Heart left ventricle (tissue), 16 donors: ENCODE measurements at regions not wholly inside any gene's neighbourhood (a gene's known extent, or its start where the extent isn't known, plus 50 kb on each side); places are given as distances from the start of the nearest gene placed in this dataset.
"Not testable (repeated sequence)": the region's sequence is repeated elsewhere in the genome, so short reads cannot be mapped to it uniquely, and the experiment has no call there.

ENCODE experiments used
- ATAC-seq, 4 donors: fragments of 200-7000 bp; cut with Tn5 transposase; one replicate each; pipeline ENCODE4 v1.9.1; 2020 to 2022; ENCODE audit warnings: moderate library complexity in 4 of 4, mild to moderate bottlenecking in 3 of 4, moderate number of reproducible peaks in 1 of 4
- DNase-seq, 5 donors: peaks; one replicate each; pipeline ENCODE4 v3.0.0-alpha.2; 2020
- H3K27ac ChIP-seq, 12 donors: fragments of 200-600 bp; sonication (generic) in 4 of 12; one replicate each; pipeline versions ENCODE4 v1.5.0 to v1.8.0; 2016 to 2022; ENCODE audit warnings: mild to moderate bottlenecking in 2 of 12
- H3K27me3 ChIP-seq, 9 donors: fragments of 200-600 bp; sonication (generic) in 2 of 9; one replicate each; pipeline versions ENCODE4 v1.5.1 to v1.8.0; 2016 to 2022; ENCODE audit warnings: mild to moderate bottlenecking in 3 of 9
- H3K36me3 ChIP-seq, 9 donors: fragments of 200-600 bp; sonication (generic) in 2 of 9; one replicate each; pipeline versions ENCODE4 v1.5.0 to v1.8.0; 2018 to 2022; ENCODE audit warnings: mild to moderate bottlenecking in 2 of 9
- H3K4me1 ChIP-seq, 12 donors: fragments of 200-600 bp; sonication (generic) in 4 of 12; one replicate each; pipeline versions ENCODE4 v1.5.0 to v1.8.0; 2016 to 2022; ENCODE audit warnings: mild to moderate bottlenecking in 3 of 12
- H3K4me3 ChIP-seq, 12 donors: fragments of 200-600 bp; sonication (generic) in 4 of 12; one replicate each; pipeline versions ENCODE4 v1.5.0 to v1.8.0; 2017 to 2022; ENCODE audit warnings: mild to moderate bottlenecking in 9 of 12, moderate library complexity in 4 of 12
- H3K9me3 ChIP-seq, 12 donors: fragments of 200-600 bp; sonication (generic) in 4 of 12; one replicate each; pipeline versions ENCODE4 v1.5.0 to v1.8.0; 2016 to 2022; ENCODE audit warnings: mild to moderate bottlenecking in 1 of 12
- POLR2A ChIP-seq, 2 donors: fragments of 450-650 bp; IDR thresholded peaks; one replicate each; pipeline ENCODE4 v1.6.1; 2017; ENCODE audit warnings: antibody characterized with exemption in 2 of 2, mild to moderate bottlenecking in 2 of 2, moderate library complexity in 2 of 2
- WGBS, 4 donors: extraction: QIAGEN DNeasy Blood & Tissue Kit in 2 of 4; methylation state at CpG; one replicate each; pipeline versions ENCODE4 v1.1.5 to v1.1.7; 2013 to 2018; 5-methylcytosine and 5-hydroxymethylcytosine counted together
- intact Hi-C, 10 donors: fragments of 100-400 bp; cut with DNase I; formaldehyde crosslinking; loops; one replicate each; pipeline versions ENCODE4 v1.11.1 to v1.14.2; 2022
- TF ChIP-seq, protein P1 (sequence below), 12 donors: fragments of 200-600 bp; sonication (generic) in 4 of 12; IDR thresholded peaks; one replicate each; pipeline versions ENCODE4 v1.5.0 to v1.8.0; 2018 to 2022; ENCODE audit warnings: antibody characterized with exemption in 12 of 12, mild to moderate bottlenecking in 5 of 12
- donor health status: ischemic (EF 13 %, LVEDD 7.1; RV severe dilation, severe dysfunction).
- donor health status: healthy with polysubstance abuse.
- donor health status: DM: no; HTN: yes; CAD: no.
- donor health status: DM: no; HTN: no; CAD: no.
- donor health status: ischemic (EF 25% LVEDD 6.9; RV normal size, moderate dysfunction).
- donor health status: ischemic (EF 25% LVEDD 5.7; RV mildly dilated, moderate dysfunction).
- donor health status: healthy.
- donor health status: DM: yes; HTN: yes; CAD: no.
- donor health status: ischemic (EF 35%, LVEDD 5.7; RV mildly dilated, moderate dysfunction).
- donor health status: nonischemic (EF 11% LVEDD 7.7; RV severe dilation, severe dysfunction).
- donor health status: DM: yes; HTN: yes; CAD: no.
- donor health status: PGD.
- donor health status: ischemic (EF 29% LVEDD 5.4; RV normal size, mild dysfunction).
- donor health status: nonischemic (EF 23%, LVEDD 6.1; RV moderate dilation, normal function).

DNA sequence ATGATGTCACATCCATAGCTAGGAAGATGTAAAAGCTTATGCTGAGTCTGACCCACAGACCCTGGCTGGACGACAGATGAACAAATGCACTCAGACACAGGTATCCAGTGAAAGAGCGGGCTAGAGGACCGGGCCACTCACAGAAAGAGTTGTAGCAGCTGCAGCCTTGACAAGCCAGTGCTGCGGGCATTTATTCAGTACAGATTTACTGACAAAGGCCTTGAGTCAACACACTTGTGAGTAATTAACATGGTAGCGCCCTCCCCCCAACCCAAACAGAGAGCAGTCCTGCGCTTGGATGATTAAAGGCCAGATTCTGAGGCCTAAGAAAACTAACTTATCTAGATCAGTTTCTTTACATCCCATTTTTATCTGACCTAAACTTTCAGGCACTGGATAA is 244.6 kb downstream of the SPANXN4 start:
- ATAC-seq (no peak), DNase-seq (no peak)
- 57 to 83% (median 76%) methylated on average over 6 of the region's 6 CpGs for WGBS, 4 donors
- intact Hi-C loops, result no loop called here
- TF ChIP-seq, protein P1, sequence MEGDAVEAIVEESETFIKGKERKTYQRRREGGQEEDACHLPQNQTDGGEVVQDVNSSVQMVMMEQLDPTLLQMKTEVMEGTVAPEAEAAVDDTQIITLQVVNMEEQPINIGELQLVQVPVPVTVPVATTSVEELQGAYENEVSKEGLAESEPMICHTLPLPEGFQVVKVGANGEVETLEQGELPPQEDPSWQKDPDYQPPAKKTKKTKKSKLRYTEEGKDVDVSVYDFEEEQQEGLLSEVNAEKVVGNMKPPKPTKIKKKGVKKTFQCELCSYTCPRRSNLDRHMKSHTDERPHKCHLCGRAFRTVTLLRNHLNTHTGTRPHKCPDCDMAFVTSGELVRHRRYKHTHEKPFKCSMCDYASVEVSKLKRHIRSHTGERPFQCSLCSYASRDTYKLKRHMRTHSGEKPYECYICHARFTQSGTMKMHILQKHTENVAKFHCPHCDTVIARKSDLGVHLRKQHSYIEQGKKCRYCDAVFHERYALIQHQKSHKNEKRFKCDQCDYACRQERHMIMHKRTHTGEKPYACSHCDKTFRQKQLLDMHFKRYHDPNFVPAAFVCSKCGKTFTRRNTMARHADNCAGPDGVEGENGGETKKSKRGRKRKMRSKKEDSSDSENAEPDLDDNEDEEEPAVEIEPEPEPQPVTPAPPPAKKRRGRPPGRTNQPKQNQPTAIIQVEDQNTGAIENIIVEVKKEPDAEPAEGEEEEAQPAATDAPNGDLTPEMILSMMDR (IDR thresholded peaks at IDR 0.05), result no peak
- TF ChIP-seq POLR2A (IDR thresholded peaks at IDR 0.05), result no peak
- no peaks in the 10 kb centered on the region for H3K27me3 ChIP-seq
- no peaks in the 10 kb centered on the region for H3K9me3 ChIP-seq
- no peak overlapping the region for H3K27ac ChIP-seq
- H3K36me3 ChIP-seq, result no peaks in the 10 kb centered on the region
- H3K4me3 ChIP-seq, result no peak overlapping the region
- no peaks in the 10 kb centered on the region for H3K4me1 ChIP-seq

DNA sequence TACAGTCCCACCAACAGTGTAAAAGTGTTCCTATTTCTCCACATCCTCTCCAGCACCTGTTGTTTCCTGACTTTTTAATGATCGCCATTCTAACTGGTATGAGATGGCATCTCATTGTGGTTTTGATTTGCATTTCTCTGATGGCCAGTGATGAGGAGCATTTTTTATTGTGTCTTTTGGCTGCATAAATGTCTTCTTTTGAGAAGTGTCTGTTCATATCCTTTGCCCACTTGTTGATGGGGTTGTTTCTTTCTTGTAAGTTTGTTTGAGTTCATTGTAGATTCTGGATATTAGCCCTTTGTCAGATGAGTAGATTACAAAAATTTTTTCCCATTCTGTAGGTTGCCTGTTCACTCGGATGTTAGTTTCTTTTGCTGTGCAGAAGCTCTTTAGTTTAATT is 218.9 kb downstream of the SPANXN4 start:
- ATAC-seq, DNase-seq: not testable (repeated sequence)

DNA sequence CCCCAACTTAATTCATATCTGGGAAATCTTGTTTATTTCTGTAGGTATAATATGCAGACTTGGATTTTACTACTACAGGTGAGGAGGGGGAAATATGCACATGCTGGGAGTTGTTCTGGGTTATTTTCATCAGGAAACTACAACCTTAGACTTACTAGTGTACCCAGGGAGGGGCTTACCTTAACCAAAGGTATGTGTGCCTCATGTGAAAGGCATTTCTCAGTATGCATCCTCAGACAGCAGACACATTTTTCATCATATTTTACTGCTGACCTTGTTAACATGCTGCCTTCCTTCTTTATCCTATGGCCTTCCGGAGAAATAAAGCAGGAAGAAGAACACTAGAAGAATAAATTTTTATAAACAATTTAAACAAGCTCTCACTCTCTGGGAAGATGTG is 214.9 kb downstream of the SPANXN4 start:
- intact Hi-C loops, result no loop called here
- Histone ChIP-seq H3K27me3 (no peaks in the 10 kb centered on the region), H3K9me3 (peaks cover 0 to 5% (median 0%) of the 10 kb centered on the region in 12 donors), H3K4me1 (no peaks in the 10 kb centered on the region), H3K4me3 (no peak overlapping the region), H3K27ac (no peak overlapping the region), H3K36me3 (no peaks in the 10 kb centered on the region)
- 77 to 89% (median 81%) methylated on average over 1 of the region's 1 CpG for WGBS, 4 donors
- TF ChIP-seq, protein P1 (IDR thresholded peaks at IDR 0.05), result no peak
- no peak for TF ChIP-seq POLR2A (IDR thresholded peaks at IDR 0.05)
- ATAC-seq (no peak), DNase-seq (no peak)

More for the DNA sequence above, 218.9 kb downstream of the SPANXN4 start:
- H3K4me1 ChIP-seq, H3K4me3 ChIP-seq, H3K27ac ChIP-seq, H3K36me3 ChIP-seq, intact Hi-C loops, H3K9me3 ChIP-seq, H3K27me3 ChIP-seq: not testable (repeated sequence)
- WGBS, 4 donors, result 53 to 79% (median 78%) methylated on average over 2 of the region's 2 CpGs

DNA sequence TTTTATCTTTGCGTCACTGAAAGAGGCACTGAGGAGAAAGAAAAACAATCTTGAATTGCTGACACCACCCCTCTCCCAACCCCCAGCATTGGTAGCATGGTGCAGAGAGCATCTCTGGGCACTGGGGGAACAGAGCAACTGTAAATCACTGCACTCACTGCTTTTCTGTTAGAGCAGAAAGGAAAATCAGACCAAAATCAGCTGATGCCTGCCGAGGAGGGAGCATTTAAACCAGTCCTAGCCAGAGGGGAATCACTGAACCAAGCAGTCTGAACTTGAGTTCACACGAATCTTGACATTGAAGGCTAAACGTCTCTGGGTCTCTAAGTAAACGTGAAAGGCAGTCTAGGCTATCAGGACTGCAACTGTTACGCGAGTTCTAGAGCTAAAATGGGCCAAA is 205.8 kb downstream of the SPANXN4 start:
- H3K4me3 ChIP-seq, result no peak overlapping the region
- no peak for TF ChIP-seq POLR2A (IDR thresholded peaks at IDR 0.05)
- TF ChIP-seq, protein P1 (IDR thresholded peaks at IDR 0.05), result no peak
- H3K27me3 ChIP-seq, result no peaks in the 10 kb centered on the region
- no peak overlapping the region for H3K27ac ChIP-seq
- H3K36me3 ChIP-seq, result no peaks in the 10 kb centered on the region
- ATAC-seq (no peak), DNase-seq (no peak)
- intact Hi-C loops, result no loop called here
- 70 to 80% (median 74%) methylated on average over 7 of the region's 7 CpGs for WGBS, 4 donors
- H3K4me1 ChIP-seq, result no peaks in the 10 kb centered on the region
- peaks cover 0 to 9% (median 0%) of the 10 kb centered on the region in 12 donors for H3K9me3 ChIP-seq

DNA sequence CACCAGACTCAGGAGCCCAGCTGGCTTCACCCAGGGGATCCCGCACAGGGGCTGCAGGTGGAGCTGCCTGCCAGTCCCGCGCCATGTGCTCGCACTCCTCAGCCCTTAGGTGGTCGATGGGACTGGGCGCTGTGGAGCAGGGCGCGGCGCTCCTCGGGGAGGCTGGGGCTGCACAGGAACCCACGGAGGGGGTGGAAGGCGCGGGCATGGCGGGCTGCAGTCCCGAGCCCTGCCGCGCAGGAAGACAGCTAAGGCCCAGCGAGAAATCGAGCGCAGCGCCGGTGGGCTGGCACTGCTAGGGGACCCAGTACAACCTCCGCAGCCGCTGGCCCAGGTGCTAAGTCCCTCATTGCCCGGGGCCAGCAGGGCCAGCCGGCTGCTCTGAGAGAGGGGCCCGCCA is 202.9 kb downstream of the SPANXN4 start:
- H3K4me1 ChIP-seq, ATAC-seq, H3K4me3 ChIP-seq, H3K27me3 ChIP-seq, H3K9me3 ChIP-seq, H3K36me3 ChIP-seq, H3K27ac ChIP-seq, intact Hi-C loops: not testable (repeated sequence)
- peak in 1 of 5 donors; percentile 17 for DNase-seq
- WGBS, 4 donors, result 92 to 96% (median 95%) methylated on average over 23 to 27 of the region's 27 CpGs
